K562 (cell line): ENCODE measurements at regions not wholly inside any gene's neighbourhood (a gene's known extent, or its start where the extent isn't known, plus 50 kb on each side); places are given as distances from the start of the nearest gene placed in this dataset.

Experiments used
- ATAC-seq: fragments of 200-7000 bp; cut with Tn5 transposase; 3 replicates; pipeline ENCODE4 v1.9.1; 2020; ENCODE audit warnings: moderate library complexity
- BruUV-seq: library from RNA; stranded (reverse); fragments of 400-500 nt; replicated peaks from 2 replicates; lab custom pipeline; 2021; lab: Mats Ljungman, UMichigan
- CTCF ChIA-PET: fragments of 300-600 bp; formaldehyde crosslinking; extraction: SDS; loops from one replicate; lab custom pipeline; 2021; ENCODE audit warnings: low intra/inter-chr PET ratio; lab: Yijun Ruan, JAX
- POLR2A ChIA-PET: fragments of 300-600, 350-650 bp; sonication (Branson Sonifier 250); formaldehyde crosslinking; extraction: SDS; loops from one replicate; lab custom pipeline; 2021; ENCODE audit warnings: antibody characterized with exemption, inconsistent platforms; lab: Yijun Ruan, JAX
- DNase-seq, 4 experiments: peaks; one replicate each; pipeline versions ENCODE4 v3.0.0 to v3.0.0-alpha.2; 2011 to 2018; ENCODE audit warnings: low spot score in 3 of 4, mixed read lengths in 3 of 4; ENCODE audit errors: extremely low read depth in 1 of 4
- FAIRE-seq: peaks from 2 replicates; lab custom pipeline; 2011; peaks lifted over from hg19 to GRCh38; lab: Jason Lieb, UNC
- H2AFZ ChIP-seq: 2 replicates; pipeline ENCODE4 v1.6.0; 2011; ENCODE audit warnings: low read depth, low read length, control low read depth, inconsistent platforms
- H3K27ac ChIP-seq: fragments of 200-600 bp; 3 replicates; pipeline ENCODE4 v1.8.0; 2011; ENCODE audit warnings: low read depth, mild to moderate bottlenecking, control low read depth, inconsistent platforms, low read length, moderate library complexity, mixed read lengths; ENCODE audit errors: extremely low read depth
- H3K27me3 ChIP-seq, 2 experiments: fragments of 300-600 bp in 1 of 2; 2 replicates in 1 of 2; 3 replicates in 1 of 2; pipeline versions ENCODE4 v1.6.0 to v1.8.0; 2011; ENCODE audit warnings: inconsistent platforms in 2 of 2, low read length in 2 of 2, mild to moderate bottlenecking in 1 of 2, mixed read lengths in 1 of 2, moderate library complexity in 1 of 2; ENCODE audit not compliant: control insufficient read depth in 2 of 2, insufficient read depth in 2 of 2
- H3K36me3 ChIP-seq: fragments of 300-600 bp; 3 replicates; pipeline ENCODE4 v1.8.0; 2011; ENCODE audit warnings: mild to moderate bottlenecking, low read length, inconsistent platforms; ENCODE audit not compliant: control insufficient read depth, insufficient read depth
- H3K4me1 ChIP-seq, 2 experiments: fragments of 200-600 bp in 1 of 2; replicated peaks in 1 of 2; 2 replicates in 1 of 2; 3 replicates in 1 of 2; pipeline versions ENCODE4 v1.5.1 to v1.8.0; 2011; ENCODE audit warnings: inconsistent platforms in 2 of 2, low read length in 2 of 2, mild to moderate bottlenecking in 1 of 2, mixed read lengths in 1 of 2, moderate library complexity in 1 of 2; ENCODE audit not compliant: control insufficient read depth in 2 of 2, insufficient read depth in 2 of 2
- H3K4me2 ChIP-seq: 2 replicates; pipeline ENCODE4 v1.6.1; 2011; ENCODE audit warnings: low read length, control low read depth, inconsistent platforms, mixed read lengths; ENCODE audit not compliant: insufficient read depth
- H3K4me3 ChIP-seq: fragments of 200-600 bp; sonication (generic), shearing (Covaris generic); 2 replicates; pipeline ENCODE4 v1.5.1; 2016; ENCODE audit warnings: control low read depth, inconsistent platforms
- H3K79me2 ChIP-seq: fragments of 200-600 bp; 3 replicates; pipeline ENCODE4 v1.8.0; 2011; ENCODE audit warnings: low read length, inconsistent platforms; ENCODE audit not compliant: control insufficient read depth, insufficient read depth
- H3K9ac ChIP-seq, 2 experiments: 2 replicates each; pipeline versions ENCODE4 v1.6.0 to v1.6.1; 2011; ENCODE audit warnings: low read depth in 2 of 2, low read length in 2 of 2, control low read depth in 1 of 2, inconsistent platforms in 1 of 2, mild to moderate bottlenecking in 1 of 2, mixed read lengths in 1 of 2; ENCODE audit not compliant: insufficient read depth in 1 of 2
- H3K9me1 ChIP-seq: one replicate; pipeline ENCODE4 v1.6.0; 2011; ENCODE audit warnings: inconsistent platforms, mild to moderate bottlenecking, low read length, moderate library complexity; ENCODE audit not compliant: control insufficient read depth, insufficient read depth
- H3K9me3 ChIP-seq: replicated peaks from 2 replicates; pipeline ENCODE4 v1.5.1; 2011; ENCODE audit warnings: low read depth, low read length, inconsistent platforms; ENCODE audit not compliant: control insufficient read depth, insufficient read depth
- H4K20me1 ChIP-seq: replicated peaks from 2 replicates; pipeline ENCODE4 v1.6.1; 2011; ENCODE audit warnings: low read length, inconsistent platforms, mixed read lengths; ENCODE audit not compliant: control insufficient read depth, insufficient read depth
- MYNN ChIP-seq, 2 experiments: sonication (generic); formaldehyde crosslinking in 1 of 2; IDR thresholded peaks; 2 replicates each; pipeline versions ENCODE4 v1.5.0 to v1.6.1; 2016 to 2020; ENCODE audit warnings: antibody characterized with exemption in 1 of 2, missing genetic modification reagents in 1 of 2
- SETDB1 ChIP-seq: IDR thresholded peaks from one replicate; pipeline ENCODE4 v1.6.1; 2012; ENCODE audit warnings: low read length, control low read depth, inconsistent platforms
- TCF3 ChIP-seq: sonication (generic); formaldehyde crosslinking; IDR thresholded peaks from 2 replicates; pipeline ENCODE4 v1.4.0; 2020; ENCODE audit warnings: mild to moderate bottlenecking, missing genetic modification reagents
- TGIF2 ChIP-seq: sonication (generic); formaldehyde crosslinking; IDR thresholded peaks from 2 replicates; pipeline ENCODE4 v1.8.1; 2022; ENCODE audit warnings: mild to moderate bottlenecking, missing genetic modification reagents, moderate library complexity
- WGBS: fragments of 100-300 bp; shearing (Covaris generic); methylation state at CpG from one replicate; pipeline ENCODE4 v1.1.6; 2016; ENCODE audit warnings: low coverage, mixed read lengths; ENCODE audit not compliant: insufficient coverage; ENCODE audit errors: missing lambda C conversion rate; 5-methylcytosine and 5-hydroxymethylcytosine counted together
- in situ Hi-C: fragments of 300-500 bp; cut with MboI; formaldehyde crosslinking; loops from 4 replicates; pipeline ENCODE4 v1.15.0; 2018; ENCODE audit warnings: inconsistent platforms, mixed read lengths
- intact Hi-C: fragments of 100-400 bp; cut with micrococcal nuclease; formaldehyde crosslinking; loops from 2 replicates; pipeline ENCODE4 v1.14.2; 2022
- TF ChIP-seq, protein P1 (sequence below), 2 experiments: fragments of 450-650 bp; formaldehyde crosslinking in 1 of 2; IDR thresholded peaks; 2 replicates each; pipeline versions ENCODE4 v1.4.0 to v1.6.1; 2014 to 2020; ENCODE audit warnings: mild to moderate bottlenecking in 2 of 2, borderline replicate concordance in 1 of 2, low read depth in 1 of 2
- TF ChIP-seq, protein P2 (sequence below): fragments of 450-650 bp; formaldehyde crosslinking; IDR thresholded peaks from 2 replicates; pipeline ENCODE4 v1.4.0; 2020; ENCODE audit warnings: mild to moderate bottlenecking, moderate library complexity
- TF ChIP-seq, protein P3 (sequence below): fragments of 250-450 bp; sonication (Bioruptor Pico); IDR thresholded peaks from 2 replicates; pipeline ENCODE4 v1.4.0; 2020

DNA sequence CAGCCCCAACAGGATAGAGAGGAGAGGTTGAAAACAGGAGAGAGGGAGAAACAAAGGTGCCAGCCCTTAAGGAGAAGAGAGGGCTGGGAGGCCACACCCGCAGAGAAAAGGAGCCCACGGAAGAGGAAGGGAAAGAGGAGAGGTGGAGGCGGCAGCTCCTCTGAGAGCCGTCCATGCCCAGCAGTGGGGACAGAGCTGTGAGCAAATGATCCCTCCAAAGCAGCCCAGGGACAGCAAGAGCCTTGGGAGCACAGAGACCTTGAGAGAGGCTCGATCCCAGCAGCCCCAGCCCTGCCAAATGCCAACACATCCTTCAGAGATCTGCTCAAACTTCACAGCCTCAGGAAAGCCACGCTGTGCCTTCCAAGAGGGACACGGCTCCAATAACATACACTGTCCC, 66.7 kb upstream of the CORO2B start:
- FAIRE-seq = no peak
- Histone ChIP-seq H4K20me1 (no peaks in the 10 kb centered on the region), H2AFZ (no peak overlapping the region), H3K27me3 (peaks cover 14 to 33% of the 10 kb centered on the region in 2 experiments), H3K4me2 (no peak overlapping the region), H3K79me2 (no peaks in the 10 kb centered on the region), H3K9me1 (no peaks in the 10 kb centered on the region), H3K4me3 (no peak overlapping the region), H3K27ac (no peak overlapping the region), H3K36me3 (no peaks in the 10 kb centered on the region), H3K4me1 (no peaks in the 10 kb centered on the region), H3K9ac (no peak overlapping the region), H3K9me3 (no peaks in the 10 kb centered on the region)
- POLR2A ChIA-PET = interaction anchor here (0.7 kb wide), 1 partner anchor 837 kb away, joined by 3 read pairs; no protein-coding TSS in a partner anchor
- BruUV-seq = no TSS peak
- intact Hi-C loops (no loop called here), in situ Hi-C loops (no loop called here)
- no peak for ATAC-seq
- CTCF ChIA-PET = no interaction called here
- 0% methylated on average over 7 of the region's 7 CpGs for WGBS
- no peak for DNase-seq
- TF ChIP-seq, protein P1, sequence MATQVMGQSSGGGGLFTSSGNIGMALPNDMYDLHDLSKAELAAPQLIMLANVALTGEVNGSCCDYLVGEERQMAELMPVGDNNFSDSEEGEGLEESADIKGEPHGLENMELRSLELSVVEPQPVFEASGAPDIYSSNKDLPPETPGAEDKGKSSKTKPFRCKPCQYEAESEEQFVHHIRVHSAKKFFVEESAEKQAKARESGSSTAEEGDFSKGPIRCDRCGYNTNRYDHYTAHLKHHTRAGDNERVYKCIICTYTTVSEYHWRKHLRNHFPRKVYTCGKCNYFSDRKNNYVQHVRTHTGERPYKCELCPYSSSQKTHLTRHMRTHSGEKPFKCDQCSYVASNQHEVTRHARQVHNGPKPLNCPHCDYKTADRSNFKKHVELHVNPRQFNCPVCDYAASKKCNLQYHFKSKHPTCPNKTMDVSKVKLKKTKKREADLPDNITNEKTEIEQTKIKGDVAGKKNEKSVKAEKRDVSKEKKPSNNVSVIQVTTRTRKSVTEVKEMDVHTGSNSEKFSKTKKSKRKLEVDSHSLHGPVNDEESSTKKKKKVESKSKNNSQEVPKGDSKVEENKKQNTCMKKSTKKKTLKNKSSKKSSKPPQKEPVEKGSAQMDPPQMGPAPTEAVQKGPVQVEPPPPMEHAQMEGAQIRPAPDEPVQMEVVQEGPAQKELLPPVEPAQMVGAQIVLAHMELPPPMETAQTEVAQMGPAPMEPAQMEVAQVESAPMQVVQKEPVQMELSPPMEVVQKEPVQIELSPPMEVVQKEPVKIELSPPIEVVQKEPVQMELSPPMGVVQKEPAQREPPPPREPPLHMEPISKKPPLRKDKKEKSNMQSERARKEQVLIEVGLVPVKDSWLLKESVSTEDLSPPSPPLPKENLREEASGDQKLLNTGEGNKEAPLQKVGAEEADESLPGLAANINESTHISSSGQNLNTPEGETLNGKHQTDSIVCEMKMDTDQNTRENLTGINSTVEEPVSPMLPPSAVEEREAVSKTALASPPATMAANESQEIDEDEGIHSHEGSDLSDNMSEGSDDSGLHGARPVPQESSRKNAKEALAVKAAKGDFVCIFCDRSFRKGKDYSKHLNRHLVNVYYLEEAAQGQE (IDR thresholded peaks at IDR 0.05; ENCODE audit: borderline replicate concordance) = no peak
- TF ChIP-seq, protein P1 (CRISPR knock-in tag; IDR thresholded peaks at IDR 0.05; ENCODE audit: low read depth) = no peak
- TF ChIP-seq, protein P2, sequence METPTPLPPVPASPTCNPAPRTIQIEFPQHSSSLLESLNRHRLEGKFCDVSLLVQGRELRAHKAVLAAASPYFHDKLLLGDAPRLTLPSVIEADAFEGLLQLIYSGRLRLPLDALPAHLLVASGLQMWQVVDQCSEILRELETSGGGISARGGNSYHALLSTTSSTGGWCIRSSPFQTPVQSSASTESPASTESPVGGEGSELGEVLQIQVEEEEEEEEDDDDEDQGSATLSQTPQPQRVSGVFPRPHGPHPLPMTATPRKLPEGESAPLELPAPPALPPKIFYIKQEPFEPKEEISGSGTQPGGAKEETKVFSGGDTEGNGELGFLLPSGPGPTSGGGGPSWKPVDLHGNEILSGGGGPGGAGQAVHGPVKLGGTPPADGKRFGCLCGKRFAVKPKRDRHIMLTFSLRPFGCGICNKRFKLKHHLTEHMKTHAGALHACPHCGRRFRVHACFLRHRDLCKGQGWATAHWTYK = no peak
- TF ChIP-seq TCF3 (CRISPR knock-in tag) (no peak), SETDB1 (no peak), TGIF2 (CRISPR knock-in tag) (no peak), MYNN (IDR thresholded peaks at IDR 0.05) (no peak), MYNN (CRISPR knock-in tag; IDR thresholded peaks at IDR 0.05) (no peak)
- TF ChIP-seq, protein P3, sequence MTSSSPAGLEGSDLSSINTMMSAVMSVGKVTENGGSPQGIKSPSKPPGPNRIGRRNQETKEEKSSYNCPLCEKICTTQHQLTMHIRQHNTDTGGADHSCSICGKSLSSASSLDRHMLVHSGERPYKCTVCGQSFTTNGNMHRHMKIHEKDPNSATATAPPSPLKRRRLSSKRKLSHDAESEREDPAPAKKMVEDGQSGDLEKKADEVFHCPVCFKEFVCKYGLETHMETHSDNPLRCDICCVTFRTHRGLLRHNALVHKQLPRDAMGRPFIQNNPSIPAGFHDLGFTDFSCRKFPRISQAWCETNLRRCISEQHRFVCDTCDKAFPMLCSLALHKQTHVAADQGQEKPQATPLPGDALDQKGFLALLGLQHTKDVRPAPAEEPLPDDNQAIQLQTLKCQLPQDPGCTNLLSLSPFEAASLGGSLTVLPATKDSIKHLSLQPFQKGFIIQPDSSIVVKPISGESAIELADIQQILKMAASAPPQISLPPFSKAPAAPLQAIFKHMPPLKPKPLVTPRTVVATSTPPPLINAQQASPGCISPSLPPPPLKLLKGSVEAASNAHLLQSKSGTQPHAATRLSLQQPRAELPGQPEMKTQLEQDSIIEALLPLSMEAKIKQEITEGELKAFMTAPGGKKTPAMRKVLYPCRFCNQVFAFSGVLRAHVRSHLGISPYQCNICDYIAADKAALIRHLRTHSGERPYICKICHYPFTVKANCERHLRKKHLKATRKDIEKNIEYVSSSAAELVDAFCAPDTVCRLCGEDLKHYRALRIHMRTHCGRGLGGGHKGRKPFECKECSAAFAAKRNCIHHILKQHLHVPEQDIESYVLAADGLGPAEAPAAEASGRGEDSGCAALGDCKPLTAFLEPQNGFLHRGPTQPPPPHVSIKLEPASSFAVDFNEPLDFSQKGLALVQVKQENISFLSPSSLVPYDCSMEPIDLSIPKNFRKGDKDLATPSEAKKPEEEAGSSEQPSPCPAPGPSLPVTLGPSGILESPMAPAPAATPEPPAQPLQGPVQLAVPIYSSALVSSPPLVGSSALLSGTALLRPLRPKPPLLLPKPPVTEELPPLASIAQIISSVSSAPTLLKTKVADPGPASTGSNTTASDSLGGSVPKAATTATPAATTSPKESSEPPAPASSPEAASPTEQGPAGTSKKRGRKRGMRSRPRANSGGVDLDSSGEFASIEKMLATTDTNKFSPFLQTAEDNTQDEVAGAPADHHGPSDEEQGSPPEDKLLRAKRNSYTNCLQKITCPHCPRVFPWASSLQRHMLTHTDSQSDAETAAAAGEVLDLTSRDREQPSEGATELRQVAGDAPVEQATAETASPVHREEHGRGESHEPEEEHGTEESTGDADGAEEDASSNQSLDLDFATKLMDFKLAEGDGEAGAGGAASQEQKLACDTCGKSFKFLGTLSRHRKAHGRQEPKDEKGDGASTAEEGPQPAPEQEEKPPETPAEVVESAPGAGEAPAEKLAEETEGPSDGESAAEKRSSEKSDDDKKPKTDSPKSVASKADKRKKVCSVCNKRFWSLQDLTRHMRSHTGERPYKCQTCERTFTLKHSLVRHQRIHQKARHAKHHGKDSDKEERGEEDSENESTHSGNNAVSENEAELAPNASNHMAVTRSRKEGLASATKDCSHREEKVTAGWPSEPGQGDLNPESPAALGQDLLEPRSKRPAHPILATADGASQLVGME (CRISPR knock-in tag) = no peak
